SU-DHL-6 (cell line): ENCODE measurements at regions not wholly inside any gene's neighbourhood (a gene's known extent, or its start where the extent isn't known, plus 50 kb on each side); places are given as distances from the start of the nearest gene placed in this dataset.

Experiments
- H2AFZ ChIP-seq: fragments of 200-600 bp; sonication (generic); 2 replicates; pipeline ENCODE4 v1.6.1; 2014; ENCODE audit warnings: low read depth, mild to moderate bottlenecking, moderate library complexity, mixed read lengths, antibody characterized with exemption, low read length; ENCODE audit not compliant: severe bottlenecking
- H3F3A ChIP-seq: fragments of 200-600 bp; shearing (Covaris generic); 2 replicates; pipeline ENCODE4 v1.6.0; 2016; ENCODE audit warnings: antibody characterized with exemption, mild to moderate bottlenecking; ENCODE audit not compliant: insufficient read depth
- H3K27ac ChIP-seq: fragments of 200-600 bp; sonication (generic); 2 replicates; pipeline ENCODE4 v1.5.1; 2016; ENCODE audit warnings: low read depth, mild to moderate bottlenecking, low read length, moderate library complexity, mixed read lengths
- H3K27me3 ChIP-seq: fragments of 200-600 bp; sonication (generic), shearing (Covaris generic); 2 replicates; pipeline ENCODE4 v1.6.0; 2014; ENCODE audit warnings: mild to moderate bottlenecking, low read length
- H3K36me3 ChIP-seq: fragments of 200-600 bp; sonication (generic); 2 replicates; pipeline ENCODE4 v1.6.1; 2014; ENCODE audit warnings: mild to moderate bottlenecking, low read length, mixed read lengths
- H3K4me2 ChIP-seq: fragments of 300-600, 200-600 bp; shearing (Covaris generic), sonication (generic); 2 replicates; pipeline ENCODE4 v1.6.0; 2014; ENCODE audit warnings: low read length, low read depth, mild to moderate bottlenecking; ENCODE audit not compliant: poor library complexity, severe bottlenecking
- H3K4me3 ChIP-seq: fragments of 200-600 bp; sonication (generic); 2 replicates; pipeline ENCODE4 v1.5.1; 2014; ENCODE audit warnings: antibody characterized with exemption, low read length, mild to moderate bottlenecking, mixed read lengths; ENCODE audit not compliant: insufficient read depth, poor library complexity, severe bottlenecking
- H3K79me2 ChIP-seq: fragments of 200-600 bp; sonication (generic); 2 replicates; pipeline ENCODE4 v1.6.1; 2014; ENCODE audit warnings: mild to moderate bottlenecking, low read length, moderate library complexity; ENCODE audit not compliant: insufficient read depth
- H3K9ac ChIP-seq: fragments of 200-600 bp; sonication (generic); 2 replicates; pipeline ENCODE4 v1.7.0; 2014; ENCODE audit warnings: mild to moderate bottlenecking, low read length
- H3K9me2 ChIP-seq: fragments of 200-600 bp; sonication (generic); replicated peaks from 2 replicates; pipeline ENCODE4 v1.6.1; 2014; ENCODE audit warnings: low read length; ENCODE audit not compliant: insufficient read depth
- H3K9me3 ChIP-seq: fragments of 200-600 bp; sonication (generic); 2 replicates; pipeline ENCODE4 v1.6.1; 2014; ENCODE audit warnings: low read length, mixed read lengths; ENCODE audit not compliant: insufficient read depth
- H4K20me1 ChIP-seq: fragments of 200-600 bp; sonication (generic); 2 replicates; pipeline ENCODE4 v1.6.1; 2014; ENCODE audit warnings: low read depth, mild to moderate bottlenecking, antibody characterized with exemption, low read length, moderate library complexity, mixed read lengths
- EZH2phosphoT487 ChIP-seq: fragments of 200-600 bp; sonication (generic), shearing (Covaris generic); conservative IDR thresholded peaks from 2 replicates; pipeline ENCODE4 v1.6.1; 2018; ENCODE audit warnings: mild to moderate bottlenecking, antibody characterized with exemption, low read length, moderate library complexity, mixed read lengths
- TF ChIP-seq, protein P1 (sequence below): fragments of 200-600 bp; sonication (generic); IDR thresholded peaks from one replicate; pipeline ENCODE4 v1.5.1; 2017; ENCODE audit warnings: antibody characterized with exemption, mild to moderate bottlenecking, low read length, moderate library complexity; ENCODE audit not compliant: insufficient read depth, poor library complexity, severe bottlenecking

DNA sequence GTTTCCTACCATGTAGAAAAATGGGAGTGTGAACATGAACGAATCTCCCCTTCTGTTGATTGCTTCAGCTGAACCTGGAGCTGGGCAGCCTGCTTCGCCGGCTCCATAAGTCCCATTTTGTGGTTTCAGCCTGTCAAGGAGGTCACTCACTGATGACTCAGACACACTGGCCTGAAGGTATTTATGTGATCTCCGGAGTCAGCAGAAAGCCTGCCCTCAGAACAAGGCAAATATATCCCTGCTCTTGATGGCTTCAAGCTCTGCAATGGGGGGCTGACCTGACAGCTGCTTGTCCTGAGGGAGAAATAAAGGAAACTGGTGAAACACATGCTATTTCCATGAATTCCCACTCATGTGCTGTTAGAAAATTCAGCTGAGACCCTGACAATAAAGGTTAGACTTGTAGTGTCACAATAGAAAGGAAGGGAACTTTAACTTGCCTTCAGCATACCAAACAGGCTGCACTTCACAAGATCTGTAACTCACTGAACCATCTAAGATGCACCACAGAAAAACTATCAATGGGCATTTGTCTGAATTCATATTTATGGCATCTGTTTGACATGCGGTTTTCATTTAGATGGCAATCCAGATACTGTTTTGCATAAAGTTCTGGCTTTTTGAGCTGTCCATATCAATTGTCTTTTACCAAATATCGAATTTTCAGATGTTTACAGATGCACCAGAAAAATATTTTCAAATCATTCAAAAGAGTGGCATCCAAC is 282.0 kb upstream of the VEPH1 start:
- Histone ChIP-seq H3K36me3 (no peaks in the 10 kb centered on the region), H3K4me3 (no peak overlapping the region), H4K20me1 (no peaks in the 10 kb centered on the region), H3K9ac (no peak overlapping the region), H3F3A (no peaks in the 10 kb centered on the region), H3K27me3 (no peaks in the 10 kb centered on the region), H3K79me2 (no peaks in the 10 kb centered on the region), H3K27ac (no peak overlapping the region), H2AFZ (no peak overlapping the region), H3K9me2 (no peaks in the 10 kb centered on the region), H3K9me3 (no peaks in the 10 kb centered on the region), H3K4me2 (no peak overlapping the region)
- no peak for TF ChIP-seq EZH2phosphoT487
- TF ChIP-seq, protein P1, sequence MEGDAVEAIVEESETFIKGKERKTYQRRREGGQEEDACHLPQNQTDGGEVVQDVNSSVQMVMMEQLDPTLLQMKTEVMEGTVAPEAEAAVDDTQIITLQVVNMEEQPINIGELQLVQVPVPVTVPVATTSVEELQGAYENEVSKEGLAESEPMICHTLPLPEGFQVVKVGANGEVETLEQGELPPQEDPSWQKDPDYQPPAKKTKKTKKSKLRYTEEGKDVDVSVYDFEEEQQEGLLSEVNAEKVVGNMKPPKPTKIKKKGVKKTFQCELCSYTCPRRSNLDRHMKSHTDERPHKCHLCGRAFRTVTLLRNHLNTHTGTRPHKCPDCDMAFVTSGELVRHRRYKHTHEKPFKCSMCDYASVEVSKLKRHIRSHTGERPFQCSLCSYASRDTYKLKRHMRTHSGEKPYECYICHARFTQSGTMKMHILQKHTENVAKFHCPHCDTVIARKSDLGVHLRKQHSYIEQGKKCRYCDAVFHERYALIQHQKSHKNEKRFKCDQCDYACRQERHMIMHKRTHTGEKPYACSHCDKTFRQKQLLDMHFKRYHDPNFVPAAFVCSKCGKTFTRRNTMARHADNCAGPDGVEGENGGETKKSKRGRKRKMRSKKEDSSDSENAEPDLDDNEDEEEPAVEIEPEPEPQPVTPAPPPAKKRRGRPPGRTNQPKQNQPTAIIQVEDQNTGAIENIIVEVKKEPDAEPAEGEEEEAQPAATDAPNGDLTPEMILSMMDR: no peak

DNA sequence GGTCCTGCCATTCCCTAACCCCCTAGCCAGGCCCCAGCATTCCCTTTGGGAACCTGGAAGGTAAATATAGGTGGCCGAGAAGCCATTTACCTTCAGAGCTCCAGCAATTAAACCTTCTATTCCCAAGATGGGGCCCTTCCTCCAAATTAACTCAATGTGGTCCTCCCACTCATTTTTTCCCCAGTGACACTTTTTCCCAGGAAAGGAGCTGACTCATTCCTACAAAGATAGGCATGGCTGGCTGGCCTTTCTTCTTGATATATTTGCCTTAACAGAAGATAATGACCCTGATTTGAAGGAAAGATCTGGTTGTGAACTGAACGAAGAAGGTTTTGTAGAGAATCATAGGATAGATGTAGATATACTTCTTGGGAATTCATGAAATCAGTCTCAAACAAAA is 279.0 kb upstream of the VEPH1 start:
- no peaks in the 10 kb centered on the region for H3F3A ChIP-seq
- no peak overlapping the region for H3K9ac ChIP-seq
- no peak overlapping the region for H3K4me3 ChIP-seq
- no peaks in the 10 kb centered on the region for H3K9me3 ChIP-seq
- no peak overlapping the region for H2AFZ ChIP-seq
- H4K20me1 ChIP-seq: no peaks in the 10 kb centered on the region
- no peak overlapping the region for H3K4me2 ChIP-seq
- no peaks in the 10 kb centered on the region for H3K27me3 ChIP-seq
- no peak overlapping the region for H3K27ac ChIP-seq
- no peaks in the 10 kb centered on the region for H3K9me2 ChIP-seq
- TF ChIP-seq, protein P1: no peak
- TF ChIP-seq EZH2phosphoT487: no peak
- no peaks in the 10 kb centered on the region for H3K79me2 ChIP-seq
- H3K36me3 ChIP-seq: no peaks in the 10 kb centered on the region

DNA sequence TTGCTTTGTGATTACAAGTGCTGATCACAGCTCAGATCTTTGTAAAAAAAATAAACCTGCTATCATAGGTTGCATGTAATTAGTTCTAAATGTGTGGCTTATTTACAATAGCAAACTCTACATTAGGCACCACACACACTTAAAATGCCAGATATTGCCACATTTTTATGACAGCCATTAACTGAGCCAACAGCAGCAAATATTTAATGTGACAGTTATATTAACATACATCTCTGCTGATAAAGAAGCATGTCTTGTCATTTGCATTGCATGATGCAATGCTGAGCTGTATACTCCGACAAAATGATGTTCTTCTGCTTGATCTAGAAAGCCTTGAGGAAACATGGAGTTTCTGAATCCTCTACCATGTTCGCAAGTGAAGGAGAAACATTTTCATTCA is 273.6 kb upstream of the VEPH1 start:
- Histone ChIP-seq H2AFZ (no peak overlapping the region), H3K4me2 (no peak overlapping the region), H3K9me3 (no peaks in the 10 kb centered on the region), H3K27ac (no peak overlapping the region), H3F3A (no peaks in the 10 kb centered on the region), H3K9me2 (no peaks in the 10 kb centered on the region), H4K20me1 (no peaks in the 10 kb centered on the region), H3K4me3 (no peak overlapping the region), H3K9ac (no peak overlapping the region), H3K79me2 (no peaks in the 10 kb centered on the region), H3K36me3 (no peaks in the 10 kb centered on the region), H3K27me3 (no peaks in the 10 kb centered on the region)
- TF ChIP-seq, protein P1: no peak
- TF ChIP-seq EZH2phosphoT487: no peak
